ENCODE measurements at regions not wholly inside any gene's neighbourhood (a gene's known extent, or its start where the extent isn't known, plus 50 kb on each side); places are given as distances from the start of the nearest gene placed in this dataset.

DNA sequence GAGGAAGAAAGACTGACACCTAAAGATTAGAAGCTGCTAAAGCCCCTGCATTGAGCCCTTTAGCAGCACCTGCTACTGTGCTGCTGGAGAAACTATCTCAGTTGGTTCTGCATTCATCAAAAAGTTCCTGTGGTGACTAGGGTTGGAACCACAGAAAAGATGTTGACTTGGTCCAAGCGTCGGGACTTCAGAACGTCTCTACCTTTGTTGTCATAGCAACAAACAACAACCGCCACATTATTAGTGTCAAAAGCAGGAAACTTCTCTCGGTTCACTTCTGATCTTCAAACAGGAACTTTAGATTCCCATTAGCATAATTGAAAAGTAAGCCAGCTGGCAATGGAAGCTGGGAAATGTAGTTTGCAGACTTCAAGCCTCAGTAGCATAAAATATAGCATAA lies 368.0 kb downstream of the SEC23A start:
- ATAC-seq (no peak), DNase-seq (no peak)
- Histone ChIP-seq H3K36me3 (no peaks in the 10 kb centered on the region), H3K4me1 (no peaks in the 10 kb centered on the region), H3K9me3 (no peaks in the 10 kb centered on the region), H3K27ac (no peak overlapping the region), H3K27me3 (no peaks in the 10 kb centered on the region), H3K4me3 (no peak overlapping the region)
- intact Hi-C loops (cut with DNase I), result no loop called here
- no peak for TF ChIP-seq CTCF (IDR thresholded peaks at IDR 0.05)

GRCh38 chr14:38731962-38732361 lies 371.1 kb downstream of the SEC23A start:
- ATAC-seq (no peak), DNase-seq (no peak)
- Histone ChIP-seq H3K9me3 (no peaks in the 10 kb centered on the region), H3K4me3 (no peak overlapping the region), H3K27me3 (no peaks in the 10 kb centered on the region), H3K36me3 (no peaks in the 10 kb centered on the region), H3K4me1 (no peaks in the 10 kb centered on the region), H3K27ac (no peak overlapping the region)
- no peak for TF ChIP-seq CTCF (IDR thresholded peaks at IDR 0.05)
- intact Hi-C loops (cut with DNase I), result no loop called here

GRCh38 chr14:38730420-38730819 lies 372.6 kb downstream of the SEC23A start:
- H3K27ac ChIP-seq, result no peak overlapping the region
- H3K27me3 ChIP-seq, result no peaks in the 10 kb centered on the region
- ATAC-seq, result no peak
- no peaks in the 10 kb centered on the region for H3K4me1 ChIP-seq
- intact Hi-C loops (cut with DNase I), result no loop called here
- no peaks in the 10 kb centered on the region for H3K9me3 ChIP-seq
- TF ChIP-seq CTCF (IDR thresholded peaks at IDR 0.05), result no peak
- no peak for DNase-seq
- no peak overlapping the region for H3K4me3 ChIP-seq
- no peaks in the 10 kb centered on the region for H3K36me3 ChIP-seq

DNA sequence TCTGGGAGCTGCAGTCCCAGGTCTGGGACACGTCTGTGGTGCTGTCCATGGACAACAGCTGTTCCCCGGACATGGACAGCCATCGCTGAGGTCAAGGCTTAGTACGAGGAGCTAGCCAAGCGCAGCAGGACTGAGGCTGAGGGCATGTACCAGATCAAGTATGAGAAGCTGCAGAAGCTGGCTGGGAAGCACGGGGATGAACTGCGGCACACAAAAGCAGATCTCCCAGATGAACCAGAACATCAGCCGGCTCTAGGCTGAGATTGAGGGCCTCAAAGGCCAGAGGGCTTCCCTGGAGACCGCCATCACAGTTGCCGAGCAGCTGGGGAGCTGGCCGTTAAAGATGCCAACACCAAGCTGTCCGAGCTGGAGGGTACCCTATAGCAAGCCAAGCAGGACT lies 375.3 kb downstream of the SEC23A start:
- no peaks in the 10 kb centered on the region for H3K27me3 ChIP-seq
- intact Hi-C loops (cut with DNase I), result loop anchor here (10.0 kb wide), 1 partner anchor 287 kb away; no protein-coding TSS in a partner anchor

GRCh38 chr14:38724621-38725020 lies 378.4 kb downstream of the SEC23A start:
- Histone ChIP-seq H3K36me3 (no peaks in the 10 kb centered on the region), H3K4me1 (no peaks in the 10 kb centered on the region), H3K9me3 (no peaks in the 10 kb centered on the region), H3K4me3 (no peak overlapping the region), H3K27ac (no peak overlapping the region), H3K27me3 (no peaks in the 10 kb centered on the region)
- TF ChIP-seq CTCF (IDR thresholded peaks at IDR 0.05), result no peak
- no peak for ATAC-seq
- no peak for DNase-seq
- intact Hi-C loops (cut with DNase I), result loop anchor here (10.0 kb wide), 1 partner anchor 290 kb away; no protein-coding TSS in a partner anchor

More for the DNA sequence above, 375.3 kb downstream of the SEC23A start:
- no peak for TF ChIP-seq CTCF (IDR thresholded peaks at IDR 0.05)
- no peaks in the 10 kb centered on the region for H3K4me1 ChIP-seq
- DNase-seq, result no peak
- no peak overlapping the region for H3K27ac ChIP-seq
- H3K9me3 ChIP-seq, result no peaks in the 10 kb centered on the region
- H3K36me3 ChIP-seq, result no peaks in the 10 kb centered on the region
- no peak overlapping the region for H3K4me3 ChIP-seq
- ATAC-seq, result no peak

GRCh38 chr14:38723959-38724358 lies 379.1 kb downstream of the SEC23A start:
- TF ChIP-seq CTCF (IDR thresholded peaks at IDR 0.05), result no peak
- DNase-seq (no peak), ATAC-seq (no peak)
- Histone ChIP-seq H3K36me3 (no peaks in the 10 kb centered on the region), H3K4me1 (no peaks in the 10 kb centered on the region), H3K27ac (no peak overlapping the region), H3K9me3 (no peaks in the 10 kb centered on the region), H3K27me3 (no peaks in the 10 kb centered on the region), H3K4me3 (no peak overlapping the region)
- intact Hi-C loops (cut with DNase I), result loop anchor here (10.0 kb wide), 1 partner anchor 291 kb away; no protein-coding TSS in a partner anchor
